ENCODE measurements at regions not wholly inside any gene's neighbourhood (a gene's known extent, or its start where the extent isn't known, plus 50 kb on each side); places are given as distances from the start of the nearest gene placed in this dataset.

DNA sequence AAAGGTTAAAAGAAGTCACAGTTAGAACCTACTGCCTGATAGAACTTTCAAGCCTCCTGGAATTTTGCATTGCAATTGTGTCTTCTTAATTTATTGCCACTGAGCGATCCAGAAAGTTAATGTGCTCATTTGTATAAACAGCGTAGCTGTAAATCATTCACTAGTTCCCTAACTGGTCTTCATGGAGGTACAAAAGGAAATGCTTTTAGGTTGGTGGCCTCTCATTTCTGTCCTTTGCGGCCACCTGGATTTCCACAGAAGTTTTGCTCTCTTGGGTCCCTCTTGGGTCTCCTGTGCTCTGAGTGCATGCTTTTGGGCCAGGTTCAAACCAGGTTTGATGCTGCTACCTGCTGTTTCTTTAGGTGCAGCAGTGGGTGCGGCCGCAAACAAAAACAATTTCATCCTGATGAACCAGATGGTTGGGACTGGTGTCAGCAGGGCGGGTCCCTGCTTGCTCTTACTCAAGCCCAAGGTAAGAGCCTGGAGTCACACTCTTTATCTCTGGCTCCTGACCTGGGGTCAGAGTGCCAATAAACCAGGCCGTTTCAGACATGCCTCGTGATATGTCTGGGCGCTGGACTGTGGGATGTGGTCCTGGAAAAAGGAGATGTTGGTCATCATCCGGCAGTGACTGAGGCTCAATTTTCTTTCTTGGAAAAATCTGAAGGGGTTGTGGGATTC, 270.1 kb downstream of the PTTG2 start (continued):
- TF ChIP-seq ZFY (CRISPR knock-in tag; IDR thresholded peaks at IDR 0.05), result no peak
- no peak for TF ChIP-seq KLF11 (CRISPR knock-in tag; IDR thresholded peaks at IDR 0.05)
- TF ChIP-seq ZNF773 (CRISPR knock-in tag; IDR thresholded peaks at IDR 0.05; ENCODE audit: borderline replicate concordance), result no peak
- TF ChIP-seq ZNF766 (CRISPR knock-in tag; IDR thresholded peaks at IDR 0.05; ENCODE audit: borderline replicate concordance), result peak; percentile 42; the same call in 1 of the 2 replicates
- no peak for TF ChIP-seq ZNF775 (CRISPR knock-in tag; IDR thresholded peaks at IDR 0.05; ENCODE audit: borderline replicate concordance)
- TF ChIP-seq MTA3 (CRISPR knock-in tag; IDR thresholded peaks at IDR 0.05), result no peak
- TF ChIP-seq DNMT1 (CRISPR knock-in tag; IDR thresholded peaks at IDR 0.05), result no peak
- TF ChIP-seq, protein P1, sequence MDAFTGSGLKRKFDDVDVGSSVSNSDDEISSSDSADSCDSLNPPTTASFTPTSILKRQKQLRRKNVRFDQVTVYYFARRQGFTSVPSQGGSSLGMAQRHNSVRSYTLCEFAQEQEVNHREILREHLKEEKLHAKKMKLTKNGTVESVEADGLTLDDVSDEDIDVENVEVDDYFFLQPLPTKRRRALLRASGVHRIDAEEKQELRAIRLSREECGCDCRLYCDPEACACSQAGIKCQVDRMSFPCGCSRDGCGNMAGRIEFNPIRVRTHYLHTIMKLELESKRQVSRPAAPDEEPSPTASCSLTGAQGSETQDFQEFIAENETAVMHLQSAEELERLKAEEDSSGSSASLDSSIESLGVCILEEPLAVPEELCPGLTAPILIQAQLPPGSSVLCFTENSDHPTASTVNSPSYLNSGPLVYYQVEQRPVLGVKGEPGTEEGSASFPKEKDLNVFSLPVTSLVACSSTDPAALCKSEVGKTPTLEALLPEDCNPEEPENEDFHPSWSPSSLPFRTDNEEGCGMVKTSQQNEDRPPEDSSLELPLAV (CRISPR knock-in tag; conservative IDR thresholded peaks at IDR 0.05; ENCODE audit: low read depth), result no peak
- TF ChIP-seq, protein P2, sequence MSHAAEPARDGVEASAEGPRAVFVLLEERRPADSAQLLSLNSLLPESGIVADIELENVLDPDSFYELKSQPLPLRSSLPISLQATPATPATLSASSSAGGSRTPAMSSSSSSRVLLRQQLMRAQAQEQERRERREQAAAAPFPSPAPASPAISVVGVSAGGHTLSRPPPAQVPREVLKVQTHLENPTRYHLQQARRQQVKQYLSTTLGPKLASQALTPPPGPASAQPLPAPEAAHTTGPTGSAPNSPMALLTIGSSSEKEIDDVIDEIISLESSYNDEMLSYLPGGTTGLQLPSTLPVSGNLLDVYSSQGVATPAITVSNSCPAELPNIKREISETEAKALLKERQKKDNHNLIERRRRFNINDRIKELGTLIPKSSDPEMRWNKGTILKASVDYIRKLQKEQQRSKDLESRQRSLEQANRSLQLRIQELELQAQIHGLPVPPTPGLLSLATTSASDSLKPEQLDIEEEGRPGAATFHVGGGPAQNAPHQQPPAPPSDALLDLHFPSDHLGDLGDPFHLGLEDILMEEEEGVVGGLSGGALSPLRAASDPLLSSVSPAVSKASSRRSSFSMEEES (CRISPR knock-in tag; IDR thresholded peaks at IDR 0.05), result 0 out of 2 replicates have a peak, but pooled peaks have one; percentile 26
- TF ChIP-seq ZNF570 (CRISPR knock-in tag; IDR thresholded peaks at IDR 0.05; ENCODE audit: borderline replicate concordance), result no peak
- TF ChIP-seq, protein P3, sequence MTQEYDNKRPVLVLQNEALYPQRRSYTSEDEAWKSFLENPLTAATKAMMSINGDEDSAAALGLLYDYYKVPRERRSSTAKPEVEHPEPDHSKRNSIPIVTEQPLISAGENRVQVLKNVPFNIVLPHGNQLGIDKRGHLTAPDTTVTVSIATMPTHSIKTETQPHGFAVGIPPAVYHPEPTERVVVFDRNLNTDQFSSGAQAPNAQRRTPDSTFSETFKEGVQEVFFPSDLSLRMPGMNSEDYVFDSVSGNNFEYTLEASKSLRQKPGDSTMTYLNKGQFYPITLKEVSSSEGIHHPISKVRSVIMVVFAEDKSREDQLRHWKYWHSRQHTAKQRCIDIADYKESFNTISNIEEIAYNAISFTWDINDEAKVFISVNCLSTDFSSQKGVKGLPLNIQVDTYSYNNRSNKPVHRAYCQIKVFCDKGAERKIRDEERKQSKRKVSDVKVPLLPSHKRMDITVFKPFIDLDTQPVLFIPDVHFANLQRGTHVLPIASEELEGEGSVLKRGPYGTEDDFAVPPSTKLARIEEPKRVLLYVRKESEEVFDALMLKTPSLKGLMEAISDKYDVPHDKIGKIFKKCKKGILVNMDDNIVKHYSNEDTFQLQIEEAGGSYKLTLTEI (CRISPR knock-in tag; conservative IDR thresholded peaks at IDR 0.05), result no peak
- no peak for TF ChIP-seq KDM5B (CRISPR knock-in tag; IDR thresholded peaks at IDR 0.05; ENCODE audit: borderline replicate concordance)
- TF ChIP-seq, protein P4, sequence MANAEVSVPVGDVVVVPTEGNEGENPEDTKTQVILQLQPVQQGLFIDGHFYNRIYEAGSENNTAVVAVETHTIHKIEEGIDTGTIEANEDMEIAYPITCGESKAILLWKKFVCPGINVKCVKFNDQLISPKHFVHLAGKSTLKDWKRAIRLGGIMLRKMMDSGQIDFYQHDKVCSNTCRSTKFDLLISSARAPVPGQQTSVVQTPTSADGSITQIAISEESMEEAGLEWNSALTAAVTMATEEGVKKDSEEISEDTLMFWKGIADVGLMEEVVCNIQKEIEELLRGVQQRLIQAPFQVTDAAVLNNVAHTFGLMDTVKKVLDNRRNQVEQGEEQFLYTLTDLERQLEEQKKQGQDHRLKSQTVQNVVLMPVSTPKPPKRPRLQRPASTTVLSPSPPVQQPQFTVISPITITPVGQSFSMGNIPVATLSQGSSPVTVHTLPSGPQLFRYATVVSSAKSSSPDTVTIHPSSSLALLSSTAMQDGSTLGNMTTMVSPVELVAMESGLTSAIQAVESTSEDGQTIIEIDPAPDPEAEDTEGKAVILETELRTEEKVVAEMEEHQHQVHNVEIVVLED (CRISPR knock-in tag; IDR thresholded peaks at IDR 0.05; ENCODE audit: borderline replicate concordance), result no peak
- no peak for TF ChIP-seq RXRB (CRISPR knock-in tag; IDR thresholded peaks at IDR 0.05; ENCODE audit: borderline replicate concordance)
- TF ChIP-seq, protein P5, sequence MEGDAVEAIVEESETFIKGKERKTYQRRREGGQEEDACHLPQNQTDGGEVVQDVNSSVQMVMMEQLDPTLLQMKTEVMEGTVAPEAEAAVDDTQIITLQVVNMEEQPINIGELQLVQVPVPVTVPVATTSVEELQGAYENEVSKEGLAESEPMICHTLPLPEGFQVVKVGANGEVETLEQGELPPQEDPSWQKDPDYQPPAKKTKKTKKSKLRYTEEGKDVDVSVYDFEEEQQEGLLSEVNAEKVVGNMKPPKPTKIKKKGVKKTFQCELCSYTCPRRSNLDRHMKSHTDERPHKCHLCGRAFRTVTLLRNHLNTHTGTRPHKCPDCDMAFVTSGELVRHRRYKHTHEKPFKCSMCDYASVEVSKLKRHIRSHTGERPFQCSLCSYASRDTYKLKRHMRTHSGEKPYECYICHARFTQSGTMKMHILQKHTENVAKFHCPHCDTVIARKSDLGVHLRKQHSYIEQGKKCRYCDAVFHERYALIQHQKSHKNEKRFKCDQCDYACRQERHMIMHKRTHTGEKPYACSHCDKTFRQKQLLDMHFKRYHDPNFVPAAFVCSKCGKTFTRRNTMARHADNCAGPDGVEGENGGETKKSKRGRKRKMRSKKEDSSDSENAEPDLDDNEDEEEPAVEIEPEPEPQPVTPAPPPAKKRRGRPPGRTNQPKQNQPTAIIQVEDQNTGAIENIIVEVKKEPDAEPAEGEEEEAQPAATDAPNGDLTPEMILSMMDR (CRISPR knock-in tag; IDR thresholded peaks at IDR 0.05), result no peak
- TF ChIP-seq ZNF317 (CRISPR knock-in tag; IDR thresholded peaks at IDR 0.05), result peak; percentile 30; the same call in 1 of the 2 replicates
